ENCODE measurements at regions not wholly inside any gene's neighbourhood (a gene's known extent, or its start where the extent isn't known, plus 50 kb on each side); places are given as distances from the start of the nearest gene placed in this dataset.

- DNase-seq = no peak
Measured at GRCh38 chr1:191174298-191174697, 696.6 kb upstream of the BRINP3 start.

GRCh38 chr1:191176131-191176530 is 698.5 kb upstream of the BRINP3 start:
- no peak for DNase-seq

- DNase-seq = no peak
Measured at GRCh38 chr1:191206513-191207207, 729.0 kb upstream of the BRINP3 start.

GRCh38 chr1:191222206-191222605 is 744.5 kb upstream of the BRINP3 start:
- DNase-seq = no peak

GRCh38 chr1:191240925-191241324 is 763.3 kb upstream of the BRINP3 start:
- DNase-seq = no peak

- no peak for DNase-seq
Measured at GRCh38 chr1:191255354-191256054, 777.8 kb upstream of the BRINP3 start.

- DNase-seq = no peak
Measured at GRCh38 chr1:191256917-191257316, 779.3 kb upstream of the BRINP3 start.

- peak; percentile 29 for DNase-seq
Measured at GRCh38 chr1:191260056-191260455, 782.4 kb upstream of the BRINP3 start.

GRCh38 chr1:191261111-191261510 is 783.4 kb upstream of the BRINP3 start:
- no peak for DNase-seq

GRCh38 chr1:191279266-191279800 is 801.7 kb upstream of the BRINP3 start:
- DNase-seq = no peak

- DNase-seq = no peak
Measured at GRCh38 chr1:191284175-191284574, 806.5 kb upstream of the BRINP3 start.

- DNase-seq = peak; percentile 97
Measured at GRCh38 chr1:191290441-191290840, 812.8 kb upstream of the BRINP3 start.

GRCh38 chr1:191305370-191305769 is 827.7 kb upstream of the BRINP3 start:
- no peak for DNase-seq

GRCh38 chr1:191306916-191307315 is 829.3 kb upstream of the BRINP3 start:
- no peak for DNase-seq

- DNase-seq = peak; percentile 17
Measured at GRCh38 chr1:191320062-191320461, 838.2 kb upstream of the RGS18 start.

GRCh38 chr1:191327868-191328267 is 830.4 kb upstream of the RGS18 start:
- peak; percentile 11 for DNase-seq

GRCh38 chr1:191343816-191344215 is 814.4 kb upstream of the RGS18 start:
- no peak for DNase-seq

GRCh38 chr1:191346381-191346780 is 811.9 kb upstream of the RGS18 start:
- DNase-seq = no peak

- DNase-seq = no peak
Measured at GRCh38 chr1:191348328-191348727, 809.9 kb upstream of the RGS18 start.

GRCh38 chr1:191350938-191351337 is 807.3 kb upstream of the RGS18 start:
- no peak for DNase-seq

GRCh38 chr1:191358724-191359123 is 799.5 kb upstream of the RGS18 start:
- no peak for DNase-seq

GRCh38 chr1:191366686-191367085 is 791.6 kb upstream of the RGS18 start:
- no peak for DNase-seq

GRCh38 chr1:191368891-191369654 is 789.2 kb upstream of the RGS18 start:
- DNase-seq = no peak

- DNase-seq = no peak
Measured at GRCh38 chr1:191371626-191372025, 786.6 kb upstream of the RGS18 start.

Data from NCI-H82 (cell line).